Activated CD4-positive, alpha-beta T cell treated with anti-CD3 and anti-CD28 coated beads, Interleukin-2, amount 10 ng/mL, durations not matched to agents 7 days and 5 days (primary cell): ENCODE measurements at regions not wholly inside any gene's neighbourhood (a gene's known extent, or its start where the extent isn't known, plus 50 kb on each side); places are given as distances from the start of the nearest gene placed in this dataset.

ENCODE experiments used
- CTCF ChIA-PET: fragments of 350-600 bp; sonication (Branson Sonifier 250); formaldehyde crosslinking; loops from one replicate; lab custom pipeline; 2021; ENCODE audit warnings: antibody characterized with exemption; lab: Charles Lee
- POLR2A ChIA-PET: fragments of 350-600 bp; sonication (Branson Sonifier 250); formaldehyde crosslinking; loops from one replicate; lab custom pipeline; 2021; ENCODE audit warnings: antibody characterized with exemption; lab: Charles Lee
- DNase-seq: peaks from one replicate; pipeline ENCODE4 v3.0.0-alpha.2; 2020
- H3K27ac Mint-ChIP-seq: one replicate; pipeline ENCODE4 v1.8.0; 2021; ENCODE audit warnings: mild to moderate bottlenecking, moderate library complexity, mixed read lengths
- H3K27me3 Mint-ChIP-seq: one replicate; pipeline ENCODE4 v1.8.0; 2021; ENCODE audit warnings: mixed read lengths
- H3K36me3 Mint-ChIP-seq: one replicate; pipeline ENCODE4 v1.8.0; 2021; ENCODE audit warnings: low read depth, mixed read lengths
- H3K4me1 Mint-ChIP-seq: one replicate; pipeline ENCODE4 v1.8.0; 2021; ENCODE audit warnings: mixed read lengths
- H3K4me3 Mint-ChIP-seq: one replicate; pipeline ENCODE4 v1.8.0; 2021; ENCODE audit warnings: mild to moderate bottlenecking, moderate library complexity, mixed read lengths
- H3K9me3 Mint-ChIP-seq: one replicate; pipeline ENCODE4 v1.8.0; 2021; ENCODE audit warnings: mixed read lengths

DNA sequence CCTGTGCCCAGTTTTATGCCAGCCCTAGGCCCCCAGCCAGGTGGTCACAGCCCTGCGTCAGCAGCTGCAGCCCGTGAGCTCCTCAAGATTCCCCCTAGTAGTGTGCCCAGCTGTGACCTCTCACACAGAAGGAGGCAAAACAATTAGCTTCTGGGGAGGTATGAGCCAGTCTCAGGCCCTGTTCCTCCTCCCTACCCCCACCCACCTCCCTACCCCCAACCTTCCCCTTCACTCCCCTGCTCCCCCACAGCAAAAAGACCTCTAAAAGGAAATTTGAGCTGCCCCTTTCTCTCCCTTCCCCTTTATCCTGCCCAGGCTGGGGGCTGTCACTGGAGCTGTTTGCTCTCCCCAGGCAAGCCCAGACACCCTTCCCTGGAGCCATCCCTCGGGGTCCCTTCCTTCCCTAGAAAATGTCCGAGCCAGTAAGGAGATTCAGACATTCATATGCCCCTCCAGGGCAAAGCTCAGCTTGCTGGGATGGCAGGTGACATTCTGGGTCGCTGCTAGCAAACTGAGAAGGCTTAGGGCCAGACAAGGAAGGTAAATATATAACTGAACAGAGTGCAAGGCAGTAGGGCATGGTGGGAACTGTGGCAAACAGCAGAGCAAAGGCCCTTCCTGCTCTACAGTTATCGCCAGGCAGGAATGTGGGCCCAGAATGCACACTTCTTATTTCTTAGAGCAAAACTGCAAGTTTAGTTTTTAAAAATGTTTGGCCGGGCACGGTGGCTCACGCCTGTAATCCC is 300.2 kb downstream of the MN1 start:
- DNase-seq = no peak
- H3K9me3 Mint-ChIP-seq = no peaks in the 10 kb centered on the region
- no peak overlapping the region for H3K4me3 Mint-ChIP-seq
- CTCF ChIA-PET = no interaction called here
- no peaks in the 10 kb centered on the region for H3K4me1 Mint-ChIP-seq
- POLR2A ChIA-PET = no interaction called here
- H3K36me3 Mint-ChIP-seq = no peaks in the 10 kb centered on the region
- H3K27ac Mint-ChIP-seq = no peak overlapping the region
- H3K27me3 Mint-ChIP-seq = no peaks in the 10 kb centered on the region

GRCh38 chr22:27502327-27502726 is 299.2 kb downstream of the MN1 start:
- POLR2A ChIA-PET = no interaction called here
- Mint-ChIP-seq H3K4me3 (no peak overlapping the region), H3K9me3 (no peaks in the 10 kb centered on the region), H3K27me3 (no peaks in the 10 kb centered on the region), H3K4me1 (no peaks in the 10 kb centered on the region), H3K27ac (no peak overlapping the region), H3K36me3 (no peaks in the 10 kb centered on the region)
- no peak for DNase-seq
- CTCF ChIA-PET = no interaction called here

DNA sequence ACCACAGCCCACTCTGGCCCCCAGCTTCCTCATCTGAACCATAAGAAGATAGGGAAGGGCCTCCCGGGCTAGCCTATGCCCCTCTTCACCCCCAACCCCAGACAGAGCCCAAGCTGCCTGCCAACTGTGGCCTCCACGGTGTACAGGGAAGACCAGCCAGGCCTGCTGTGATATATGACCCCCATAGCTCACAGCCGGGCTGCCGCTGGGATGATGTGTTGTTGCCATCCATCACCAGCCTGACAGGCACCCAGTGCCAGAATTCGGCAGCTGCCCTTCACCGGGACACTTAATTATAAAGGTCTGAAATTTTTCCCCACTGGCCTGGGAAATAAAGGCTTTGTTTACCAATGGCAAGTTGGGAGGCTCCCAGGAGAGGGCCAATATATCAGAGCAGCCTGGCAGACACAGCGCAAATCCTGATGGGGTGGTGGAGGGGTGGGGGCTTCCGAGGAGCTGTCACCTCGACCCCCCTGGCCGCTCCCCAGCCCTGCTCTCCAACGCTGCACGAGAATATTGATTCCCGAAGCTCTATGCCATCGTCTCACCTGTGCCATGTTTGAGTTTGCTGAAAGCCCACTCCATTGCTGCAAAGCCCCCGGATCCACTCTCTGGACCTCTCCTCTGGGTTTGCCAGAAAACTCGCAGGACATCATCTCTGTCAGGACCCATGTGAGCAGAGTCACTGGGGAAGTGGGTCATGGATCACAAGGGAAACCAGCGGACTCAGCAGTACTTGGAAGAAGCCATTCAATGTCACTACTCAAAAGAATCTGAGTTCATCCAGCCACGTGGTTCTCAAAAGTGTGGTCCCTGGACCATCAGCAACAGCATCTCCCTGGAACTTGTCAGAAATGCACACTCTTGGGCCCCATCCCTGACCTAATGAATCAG is 296.9 kb downstream of the MN1 start:
- ChIA-PET CTCF (no interaction called here), POLR2A (no interaction called here)
- H3K36me3 Mint-ChIP-seq = no peaks in the 10 kb centered on the region
- H3K4me3 Mint-ChIP-seq = no peak overlapping the region
- no peaks in the 10 kb centered on the region for H3K9me3 Mint-ChIP-seq
- no peaks in the 10 kb centered on the region for H3K4me1 Mint-ChIP-seq
- no peak for DNase-seq
- H3K27ac Mint-ChIP-seq = no peak overlapping the region
- H3K27me3 Mint-ChIP-seq = no peaks in the 10 kb centered on the region

GRCh38 chr22:27507111-27507611 is 294.4 kb downstream of the MN1 start:
- no peak overlapping the region for H3K4me3 Mint-ChIP-seq
- no peaks in the 10 kb centered on the region for H3K4me1 Mint-ChIP-seq
- no peak overlapping the region for H3K27ac Mint-ChIP-seq
- CTCF ChIA-PET = no interaction called here
- POLR2A ChIA-PET = no interaction called here
- no peaks in the 10 kb centered on the region for H3K27me3 Mint-ChIP-seq
- DNase-seq = no peak
- H3K36me3 Mint-ChIP-seq = no peaks in the 10 kb centered on the region
- H3K9me3 Mint-ChIP-seq = no peaks in the 10 kb centered on the region

DNA sequence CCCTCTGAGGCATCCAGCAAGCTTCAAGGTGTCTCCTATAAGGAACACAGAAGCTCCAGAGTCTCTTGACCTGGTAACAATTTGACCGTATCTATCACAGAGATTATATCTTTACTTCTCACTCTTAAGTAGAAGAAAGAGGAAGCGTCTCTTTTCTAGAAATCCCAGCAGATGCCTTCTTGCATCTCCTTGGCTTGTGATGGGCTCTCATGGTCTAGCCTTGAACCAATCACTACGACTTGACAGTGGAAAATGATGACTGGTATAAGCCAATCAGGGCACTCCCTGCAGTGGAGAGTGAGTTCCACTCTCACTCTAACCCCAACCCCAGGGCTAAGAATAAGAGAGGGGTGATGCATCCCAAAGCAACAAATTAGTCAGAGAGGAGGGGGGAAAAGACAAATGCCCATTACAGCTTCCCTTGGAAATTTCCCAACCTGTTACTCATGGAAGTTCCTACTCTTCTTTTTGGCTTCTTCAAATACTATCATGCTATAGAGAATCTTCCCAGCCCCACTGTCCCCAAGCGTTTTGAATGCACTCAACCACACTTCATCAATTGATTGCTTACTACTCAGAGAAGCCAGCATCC is 293.5 kb downstream of the MN1 start:
- no peak overlapping the region for H3K27ac Mint-ChIP-seq
- no peak for DNase-seq
- H3K4me1 Mint-ChIP-seq = no peaks in the 10 kb centered on the region
- H3K36me3 Mint-ChIP-seq = no peaks in the 10 kb centered on the region
- no peaks in the 10 kb centered on the region for H3K9me3 Mint-ChIP-seq
- POLR2A ChIA-PET = no interaction called here
- CTCF ChIA-PET = interaction anchor here (0.6 kb wide), 1 partner anchor 98 kb away, joined by 3 read pairs; no protein-coding TSS in a partner anchor
- H3K4me3 Mint-ChIP-seq = no peak overlapping the region
- no peaks in the 10 kb centered on the region for H3K27me3 Mint-ChIP-seq

DNA sequence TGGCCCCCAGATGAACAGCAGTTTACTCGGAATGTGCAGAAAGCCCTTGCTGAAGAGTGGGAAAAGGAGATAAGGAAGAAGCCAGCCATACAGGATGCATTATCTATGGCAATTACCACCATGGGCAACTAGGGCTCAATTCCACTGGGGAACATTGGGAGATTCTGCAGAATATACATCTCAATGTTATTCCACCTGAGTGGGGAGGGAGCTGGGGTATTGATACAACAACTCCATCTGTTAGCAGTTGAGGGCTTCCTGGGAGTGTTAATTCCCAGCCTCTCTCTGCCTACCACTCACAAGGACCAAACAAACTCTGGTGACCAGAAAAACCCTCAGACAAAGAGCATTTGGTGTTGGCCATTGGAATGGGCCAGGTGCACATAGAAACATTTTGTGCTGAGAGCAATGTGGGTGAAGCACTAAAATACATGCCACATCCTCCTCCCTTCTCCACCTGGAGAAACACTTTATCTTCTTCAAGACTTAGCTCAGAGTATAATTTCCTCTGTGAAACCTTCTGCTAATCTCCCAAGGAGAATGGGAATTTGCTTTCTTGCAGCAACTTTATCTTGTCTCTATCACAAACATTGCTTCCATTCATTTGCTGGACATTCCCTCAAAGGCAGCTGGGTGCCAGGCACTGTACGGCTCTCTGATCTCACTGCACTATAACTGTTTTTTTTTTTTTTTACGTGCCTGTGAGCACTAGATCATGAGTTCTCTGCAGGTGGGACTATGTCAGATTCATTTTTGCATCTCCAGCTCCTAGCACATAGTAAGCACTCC is 292.2 kb downstream of the MN1 start:
- DNase-seq = no peak
- ChIA-PET POLR2A (no interaction called here), CTCF (no interaction called here)
- H3K27me3 Mint-ChIP-seq = no peaks in the 10 kb centered on the region
- H3K4me3 Mint-ChIP-seq = no peak overlapping the region
- no peaks in the 10 kb centered on the region for H3K9me3 Mint-ChIP-seq
- no peaks in the 10 kb centered on the region for H3K4me1 Mint-ChIP-seq
- no peak overlapping the region for H3K27ac Mint-ChIP-seq
- no peaks in the 10 kb centered on the region for H3K36me3 Mint-ChIP-seq

- no peaks in the 10 kb centered on the region for H3K4me1 Mint-ChIP-seq
- ChIA-PET POLR2A (no interaction called here), CTCF (no interaction called here)
- no peak overlapping the region for H3K27ac Mint-ChIP-seq
- DNase-seq = no peak
- H3K27me3 Mint-ChIP-seq = no peaks in the 10 kb centered on the region
- no peaks in the 10 kb centered on the region for H3K36me3 Mint-ChIP-seq
- H3K9me3 Mint-ChIP-seq = no peaks in the 10 kb centered on the region
- no peak overlapping the region for H3K4me3 Mint-ChIP-seq
Measured at GRCh38 chr22:27510024-27510423, 291.5 kb downstream of the MN1 start.

DNA sequence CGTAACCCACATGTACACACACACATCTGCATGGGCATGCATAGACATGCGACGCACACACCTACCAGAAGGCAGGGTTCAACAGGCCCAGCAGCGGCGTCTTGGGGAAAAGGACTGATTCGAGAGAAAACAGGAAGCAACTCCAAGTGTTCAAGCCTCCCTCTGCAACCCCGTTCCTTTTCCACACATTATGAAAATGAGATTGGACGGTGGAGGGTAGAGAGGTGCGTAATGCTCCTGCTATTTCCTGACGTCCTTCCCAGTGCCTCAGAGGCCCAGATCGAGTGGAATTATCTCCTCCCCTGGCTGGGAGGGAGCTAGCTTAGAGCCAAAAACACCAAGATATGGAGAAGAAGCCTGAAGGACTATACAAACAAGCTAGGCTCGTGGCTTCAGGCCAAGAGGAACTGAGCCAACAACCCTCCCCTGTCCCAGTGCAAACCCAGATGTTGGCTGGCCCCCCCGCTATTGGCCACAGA is 289.2 kb downstream of the MN1 start:
- H3K27me3 Mint-ChIP-seq = no peaks in the 10 kb centered on the region
- no peaks in the 10 kb centered on the region for H3K4me1 Mint-ChIP-seq
- no peaks in the 10 kb centered on the region for H3K9me3 Mint-ChIP-seq
- ChIA-PET CTCF (no interaction called here), POLR2A (no interaction called here)
- H3K36me3 Mint-ChIP-seq = no peaks in the 10 kb centered on the region
- no peak overlapping the region for H3K4me3 Mint-ChIP-seq
- no peak overlapping the region for H3K27ac Mint-ChIP-seq
- DNase-seq = no peak

DNA sequence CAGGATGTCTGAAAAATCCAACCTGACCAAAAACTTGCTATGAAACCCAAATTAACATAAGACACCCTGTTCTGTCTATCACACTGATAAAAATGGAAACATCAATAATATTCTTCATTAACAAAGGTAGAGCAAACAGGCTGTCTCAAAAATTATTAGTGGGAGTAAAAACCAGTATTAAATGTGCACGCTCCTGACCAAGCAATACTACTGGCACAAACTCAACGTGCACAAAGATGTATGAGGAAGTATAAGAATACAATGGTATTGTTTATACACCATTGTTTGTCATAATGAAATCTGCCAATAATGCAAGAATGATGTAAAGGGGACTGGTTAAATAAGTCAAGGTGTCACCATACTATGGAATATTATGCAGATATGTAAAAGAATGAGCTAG is 288.5 kb downstream of the MN1 start:
- Mint-ChIP-seq H3K36me3 (no peaks in the 10 kb centered on the region), H3K4me1 (no peaks in the 10 kb centered on the region), H3K4me3 (no peak overlapping the region), H3K27ac (no peak overlapping the region), H3K9me3 (no peaks in the 10 kb centered on the region), H3K27me3 (no peaks in the 10 kb centered on the region)
- POLR2A ChIA-PET = no interaction called here
- no peak for DNase-seq
- CTCF ChIA-PET = no interaction called here

DNA sequence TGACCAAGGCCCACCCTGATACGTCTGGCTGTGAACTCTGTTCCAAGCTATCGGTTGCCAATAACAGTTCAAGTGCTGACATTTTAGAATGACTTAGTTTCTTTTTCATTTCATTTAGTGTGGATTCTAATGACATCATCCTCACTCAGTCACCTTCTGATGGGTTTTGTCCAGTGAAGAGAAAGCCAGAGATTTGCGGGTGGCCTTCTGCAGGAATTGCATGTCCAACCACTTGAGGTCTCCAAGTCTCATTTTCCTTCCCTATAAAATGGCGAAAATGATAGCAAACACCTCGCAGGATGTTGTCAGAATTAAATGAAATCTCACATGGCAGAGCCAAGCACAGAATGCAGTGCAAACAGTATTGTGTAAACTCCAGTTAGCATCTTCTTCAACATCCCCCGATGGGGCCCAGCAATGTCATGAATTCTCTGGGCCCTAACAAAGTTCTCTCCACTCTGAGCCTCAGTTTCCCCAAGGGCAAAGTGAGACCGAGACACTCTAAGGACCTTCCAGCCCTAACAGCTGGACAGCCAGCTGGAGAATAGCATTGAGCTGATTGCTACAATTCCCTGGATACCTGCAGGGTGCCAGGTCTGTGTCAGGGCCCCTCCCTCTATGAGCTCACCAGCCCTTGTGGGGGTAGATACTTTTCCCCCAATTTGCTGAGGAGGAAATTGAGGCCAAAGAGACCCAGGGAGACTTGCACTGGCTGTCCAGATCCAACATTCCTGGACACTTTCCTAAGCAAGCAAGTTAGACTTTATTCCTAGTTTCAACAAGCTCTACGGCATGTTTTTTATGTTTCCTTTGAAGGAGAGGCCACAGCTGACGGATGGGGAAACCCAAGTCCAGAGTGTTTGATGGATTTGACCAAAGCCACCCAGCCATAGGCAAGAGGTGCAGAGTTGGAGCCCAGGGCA is 286.7 kb downstream of the MN1 start:
- Mint-ChIP-seq H3K4me1 (no peaks in the 10 kb centered on the region), H3K9me3 (no peaks in the 10 kb centered on the region), H3K27ac (no peak overlapping the region), H3K36me3 (no peaks in the 10 kb centered on the region), H3K4me3 (no peak overlapping the region), H3K27me3 (no peaks in the 10 kb centered on the region)
- DNase-seq = no peak
- ChIA-PET POLR2A (no interaction called here), CTCF (no interaction called here)

DNA sequence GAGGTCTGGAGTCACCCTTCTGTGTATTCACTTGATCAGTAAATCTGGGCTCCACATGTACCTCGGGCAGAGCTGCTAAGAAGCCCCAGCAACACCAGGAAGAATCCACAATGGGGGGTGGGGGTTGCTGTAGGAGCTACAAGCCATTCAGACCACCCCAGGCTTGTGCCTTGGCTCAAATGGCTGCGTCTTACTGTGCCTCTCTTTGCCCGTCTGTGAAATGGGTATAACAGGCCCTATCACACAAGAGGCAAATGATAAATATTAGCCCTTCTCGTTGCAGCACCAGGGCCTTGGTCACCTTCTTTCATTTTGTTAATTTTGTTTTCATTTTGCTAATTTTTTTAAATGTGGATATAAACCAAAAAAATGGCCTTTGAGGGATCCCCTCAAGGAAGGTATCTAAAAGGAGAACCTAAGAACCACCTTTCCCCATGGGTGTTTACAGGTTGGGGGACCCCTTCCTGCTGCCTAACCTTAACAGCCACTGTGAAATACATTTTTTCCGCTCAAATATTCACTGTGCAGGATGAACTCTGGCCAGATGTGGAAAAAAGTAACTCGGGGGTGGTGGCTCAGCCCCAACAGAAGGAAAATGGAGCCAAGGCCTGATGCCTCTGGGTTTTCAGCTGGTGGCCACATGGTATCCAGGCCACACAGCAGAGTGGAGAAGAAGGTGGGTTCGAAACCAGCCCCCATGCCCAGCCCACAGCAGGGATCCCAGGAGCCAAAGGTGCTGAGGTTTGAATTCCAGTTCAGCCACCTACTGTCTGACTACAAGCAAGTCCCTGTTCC is 284.0 kb downstream of the MN1 start:
- Mint-ChIP-seq H3K4me1 (no peaks in the 10 kb centered on the region), H3K4me3 (no peak overlapping the region), H3K27ac (no peak overlapping the region), H3K36me3 (no peaks in the 10 kb centered on the region), H3K9me3 (no peaks in the 10 kb centered on the region), H3K27me3 (no peaks in the 10 kb centered on the region)
- DNase-seq = no peak
- CTCF ChIA-PET = no interaction called here
- POLR2A ChIA-PET = no interaction called here
